Glomerular visceral epithelial cell (primary cell): ENCODE measurements at regions not wholly inside any gene's neighbourhood (a gene's known extent, or its start where the extent isn't known, plus 50 kb on each side); places are given as distances from the start of the nearest gene placed in this dataset.

ENCODE experiments used
- DNase-seq: peaks from one replicate; pipeline ENCODE4 v3.0.0-alpha.2; 2016; ENCODE audit errors: extremely low spot score

- DNase-seq = peak; percentile 2
These were observed 181.3 kb upstream of the BCOR start for GRCh38 chrX:40279091-40279430.

DNA sequence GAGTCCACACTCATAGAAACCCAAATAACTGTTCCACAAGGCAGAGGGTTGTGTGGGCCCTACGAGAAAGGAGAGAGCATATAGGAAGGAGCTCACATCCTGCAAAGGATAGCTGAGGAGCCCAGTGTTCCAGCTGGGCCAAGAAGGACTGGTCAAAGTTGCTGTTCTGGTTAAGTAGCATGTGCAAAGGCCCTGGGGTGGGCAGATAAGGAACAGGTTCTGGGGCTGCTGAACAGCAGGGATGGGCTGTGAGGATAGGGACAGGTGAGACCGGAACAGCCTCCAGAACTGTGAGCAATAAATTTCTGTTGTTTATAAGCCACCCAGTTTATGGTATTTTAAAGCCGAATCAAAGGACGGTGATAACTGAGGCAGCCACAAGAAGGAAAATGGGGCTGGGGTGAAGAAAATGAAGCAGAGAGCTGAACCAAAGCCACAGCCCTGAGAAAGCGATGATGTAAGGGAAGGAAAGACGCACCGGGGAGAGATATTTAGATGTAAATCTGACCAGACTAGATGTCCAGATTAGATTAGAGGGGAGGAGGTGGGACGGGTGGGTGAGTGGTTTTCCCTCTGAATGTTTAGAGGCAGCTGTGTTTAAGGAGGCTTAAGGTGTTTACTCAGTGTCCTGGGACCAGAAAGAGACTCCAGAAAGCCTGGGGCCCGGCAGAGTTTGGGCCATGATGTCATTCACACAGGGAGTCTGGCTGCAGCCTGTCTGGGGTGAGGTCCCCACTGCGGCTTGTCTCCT is 180.8 kb upstream of the BCOR start:
- no peak for DNase-seq

DNA sequence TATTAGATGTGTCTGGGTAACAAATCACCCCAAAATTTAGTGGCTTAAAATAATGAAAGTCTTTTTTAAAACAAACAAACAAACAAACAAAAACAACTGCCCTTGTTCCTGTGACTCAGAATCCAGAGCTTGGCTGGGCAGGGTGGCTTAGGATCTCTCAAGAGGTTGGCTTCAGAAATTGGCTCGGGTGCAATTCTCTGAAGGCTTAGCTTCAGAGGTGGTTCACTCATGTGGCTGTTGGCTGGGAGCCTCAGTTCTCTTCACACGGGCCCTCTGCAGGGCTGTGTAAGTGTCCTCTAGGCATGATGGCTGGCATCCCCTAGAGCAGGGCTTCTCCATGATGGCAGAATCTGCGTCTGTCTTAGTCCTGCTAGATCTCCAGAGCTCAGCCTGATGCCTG is 179.9 kb upstream of the BCOR start:
- no peak for DNase-seq

DNA sequence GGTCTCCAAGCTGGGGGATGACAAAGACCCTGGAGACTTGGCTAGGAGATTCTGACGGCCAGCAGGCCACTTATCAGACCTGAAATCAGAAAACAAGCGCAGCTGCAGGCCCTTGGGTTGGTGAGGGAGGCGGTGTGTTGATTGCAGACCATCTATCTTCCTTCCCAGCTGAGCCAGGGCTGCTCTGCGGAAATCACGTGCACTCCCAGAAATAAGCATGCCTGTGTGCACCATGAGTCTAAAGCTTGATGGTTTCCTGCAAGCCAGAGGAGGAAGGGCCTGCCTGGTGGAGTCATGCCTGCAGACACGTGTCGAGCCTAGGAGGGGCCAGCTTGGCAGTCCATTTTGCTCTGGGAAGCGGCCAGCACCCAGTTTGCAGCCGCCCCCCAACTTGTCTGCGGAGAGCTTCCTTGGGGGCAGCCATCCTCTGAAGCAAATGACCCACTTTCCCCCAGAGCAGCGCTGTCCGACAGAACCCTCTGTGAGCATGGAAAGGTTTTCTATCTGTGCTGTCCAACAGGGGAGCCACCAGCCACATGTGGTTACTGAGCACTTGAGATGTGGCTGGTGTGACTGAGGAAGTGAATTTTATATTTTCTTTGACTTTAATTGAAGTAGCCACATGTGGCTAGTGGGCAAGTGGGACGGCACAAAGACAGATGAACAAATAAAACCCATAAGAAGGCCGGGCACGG is 175.7 kb upstream of the BCOR start:
- DNase-seq = no peak

DNA sequence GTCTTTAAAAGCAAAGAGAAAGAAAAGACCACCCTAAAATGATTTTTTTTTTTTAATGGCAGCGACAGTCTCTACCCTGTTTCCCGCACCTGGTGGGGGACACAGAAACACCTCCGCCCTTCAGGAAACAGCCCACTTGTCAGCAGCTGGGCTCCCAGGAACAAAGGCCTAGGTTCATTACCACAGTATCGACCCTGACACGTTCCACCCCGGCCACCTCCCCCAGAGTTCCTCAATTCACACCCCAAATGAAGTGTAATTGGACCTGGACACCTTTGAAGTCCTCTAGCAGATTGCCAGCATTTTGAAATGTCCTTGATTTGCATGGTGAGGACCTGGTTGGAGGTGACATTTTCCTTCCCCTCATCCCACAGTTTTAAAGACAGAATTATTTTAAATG is 175.0 kb upstream of the BCOR start:
- no peak for DNase-seq

DNA sequence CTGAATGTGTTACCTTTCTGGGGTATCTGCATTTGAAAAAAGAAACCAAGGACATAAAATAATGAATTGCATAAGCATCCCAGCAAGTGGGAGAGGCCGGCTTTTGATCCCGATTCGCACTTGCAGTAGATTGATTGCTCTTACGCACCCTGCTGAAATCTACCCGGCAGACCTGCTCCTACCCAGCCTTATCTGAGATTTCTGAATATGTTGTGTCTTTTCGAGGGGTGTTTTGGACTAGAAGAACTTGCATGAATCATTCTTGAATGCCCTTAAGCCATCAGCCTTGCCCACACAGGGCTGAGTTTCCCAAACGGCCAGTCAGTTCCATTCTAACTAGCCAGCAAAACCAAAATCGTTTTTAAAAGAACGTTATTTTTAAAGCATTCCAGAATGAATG is 174.4 kb upstream of the BCOR start:
- no peak for DNase-seq

GRCh38 chrX:40268188-40268520 is 170.4 kb upstream of the BCOR start:
- DNase-seq = no peak

- DNase-seq = no peak
These were observed 169.8 kb upstream of the BCOR start for GRCh38 chrX:40267334-40268187.

GRCh38 chrX:40266490-40267333 is 169.0 kb upstream of the BCOR start:
- peak; percentile 59 for DNase-seq

DNA sequence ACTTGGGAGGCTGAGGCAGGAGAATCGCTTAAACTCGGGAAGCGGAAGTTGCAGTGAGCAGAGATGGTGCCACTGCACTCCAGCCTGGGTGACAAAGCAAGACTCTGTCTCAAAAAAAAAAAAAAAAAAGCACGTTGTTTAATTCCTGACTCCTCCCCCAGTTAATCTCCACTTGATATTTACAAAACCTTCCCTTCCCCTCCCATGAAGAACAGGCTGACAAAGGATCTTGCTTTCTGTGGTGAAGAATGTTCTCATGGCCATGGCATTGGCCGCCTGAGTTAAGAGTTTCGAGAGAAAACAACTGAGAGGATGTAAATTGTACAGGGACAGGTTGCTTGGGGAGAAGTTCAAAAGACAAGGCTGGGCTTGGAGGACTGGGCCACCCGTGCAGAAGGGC is 168.2 kb upstream of the BCOR start:
- no peak for DNase-seq

- DNase-seq = no peak
These were observed 165.3 kb upstream of the BCOR start for GRCh38 chrX:40263014-40263560.

DNA sequence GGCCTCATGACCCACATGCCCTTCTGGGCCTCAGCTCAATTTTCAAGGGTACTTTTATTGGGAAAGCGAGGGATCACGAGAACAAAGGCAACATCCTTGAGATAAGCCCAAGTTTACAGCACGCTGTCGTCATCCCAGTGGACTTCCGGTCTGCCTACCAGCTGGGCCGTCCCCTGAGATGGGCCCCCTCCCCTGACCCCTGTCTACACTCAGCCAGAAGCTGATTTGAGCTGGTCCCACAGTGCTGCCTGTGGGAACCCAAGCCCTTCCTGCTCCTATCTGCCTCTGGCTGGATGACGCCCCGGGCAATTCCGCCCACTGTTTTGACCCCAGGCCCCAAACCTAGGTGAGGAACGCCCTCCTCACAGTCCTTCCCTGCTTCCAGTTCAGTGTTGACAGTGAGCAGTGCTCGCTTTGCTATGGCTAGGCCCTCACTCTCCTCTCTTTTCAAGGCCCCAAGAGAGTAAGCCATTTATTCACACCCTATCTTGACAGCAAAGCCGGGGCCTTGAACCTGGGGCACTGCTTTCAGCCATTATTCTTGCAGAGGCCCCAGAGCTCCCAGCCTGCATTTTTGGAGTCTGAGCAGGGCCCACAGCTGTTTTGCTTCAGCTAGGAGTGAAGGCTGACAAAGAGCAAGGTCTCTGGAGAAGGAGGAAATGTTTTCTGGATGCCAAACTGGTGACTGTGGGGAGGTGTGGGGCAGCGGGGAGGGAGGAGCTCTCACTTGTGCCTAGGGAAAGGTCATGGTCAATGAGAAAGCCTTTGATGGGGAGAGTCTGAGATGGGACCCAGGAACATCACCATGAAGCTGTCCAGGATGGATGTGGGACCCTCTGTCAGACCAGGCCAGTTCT is 164.6 kb upstream of the BCOR start:
- peak; percentile 41 for DNase-seq

GRCh38 chrX:40261833-40262156 is 164.0 kb upstream of the BCOR start:
- no peak for DNase-seq

DNA sequence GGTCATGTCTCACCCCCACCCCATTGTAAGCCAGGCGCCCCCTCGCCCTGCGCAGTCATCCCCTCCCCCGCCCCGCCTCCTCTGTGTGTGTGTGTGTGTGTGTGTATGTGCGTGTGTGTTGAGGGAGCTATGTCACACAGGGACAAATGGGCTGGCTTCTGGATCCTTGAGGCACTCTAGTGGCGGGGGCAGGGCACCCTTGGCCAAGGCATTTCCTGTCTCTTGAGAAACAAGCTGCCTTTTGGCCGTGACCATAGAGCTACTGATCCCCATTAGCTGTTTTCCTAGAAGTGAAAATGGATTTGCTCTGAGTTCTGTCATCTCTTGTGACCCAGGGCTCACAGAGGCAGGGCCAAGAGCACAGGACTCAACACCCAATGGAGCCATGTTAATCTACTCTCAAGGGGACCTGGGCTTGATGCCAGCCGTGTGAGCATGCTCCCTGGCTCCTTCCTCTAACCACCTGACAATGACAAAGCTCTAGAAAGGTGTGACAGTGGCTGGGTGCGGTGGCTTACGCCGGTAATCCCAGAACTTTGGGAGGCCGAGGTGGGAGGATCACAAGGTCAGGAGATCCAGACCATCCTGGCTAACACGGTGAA is 162.5 kb upstream of the BCOR start:
- DNase-seq = no peak

- no peak for DNase-seq
These were observed 161.2 kb upstream of the BCOR start for GRCh38 chrX:40258909-40259308.

GRCh38 chrX:40253771-40254170 is 156.0 kb upstream of the BCOR start:
- DNase-seq = no peak

DNA sequence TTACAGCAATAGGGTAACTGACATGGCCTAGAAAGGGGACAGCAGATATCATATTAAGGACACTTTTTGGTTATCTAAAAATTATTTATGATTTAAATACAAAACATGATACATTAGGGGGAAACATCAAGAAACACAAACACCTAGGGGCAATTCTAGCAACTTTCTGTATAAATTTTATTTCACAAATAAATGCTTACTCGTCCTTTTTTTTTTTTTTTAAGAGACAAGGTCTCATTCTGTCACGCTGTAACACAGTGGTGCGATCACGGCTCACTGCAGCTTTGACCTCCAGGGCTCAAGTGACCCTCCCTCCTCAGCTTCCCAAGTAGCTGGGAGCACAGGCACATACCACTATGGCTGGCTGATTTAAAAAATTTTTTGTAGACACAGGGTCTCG is 151.8 kb upstream of the BCOR start:
- no peak for DNase-seq

DNA sequence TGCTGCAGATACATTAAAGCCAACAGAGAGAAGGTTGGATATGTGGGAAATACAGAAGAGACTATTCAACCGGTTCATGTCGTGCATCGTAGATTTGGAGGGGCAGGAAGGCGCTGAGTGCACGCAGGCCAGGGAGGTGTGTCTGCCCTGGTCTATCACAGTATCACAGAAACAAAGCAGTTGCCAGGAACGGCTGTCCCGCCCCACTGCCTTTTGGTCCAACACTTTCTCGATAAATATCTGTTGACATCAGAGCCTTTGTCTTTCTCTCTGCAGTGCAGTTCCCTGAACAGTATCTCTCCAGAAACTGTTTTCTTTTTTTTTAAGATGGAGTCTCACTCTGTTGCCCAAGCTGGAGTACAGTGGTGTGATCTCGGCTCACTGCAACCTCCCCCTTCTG is 151.1 kb upstream of the BCOR start:
- DNase-seq = no peak

GRCh38 chrX:40247848-40248622 is 150.3 kb upstream of the BCOR start:
- DNase-seq = no peak

DNA sequence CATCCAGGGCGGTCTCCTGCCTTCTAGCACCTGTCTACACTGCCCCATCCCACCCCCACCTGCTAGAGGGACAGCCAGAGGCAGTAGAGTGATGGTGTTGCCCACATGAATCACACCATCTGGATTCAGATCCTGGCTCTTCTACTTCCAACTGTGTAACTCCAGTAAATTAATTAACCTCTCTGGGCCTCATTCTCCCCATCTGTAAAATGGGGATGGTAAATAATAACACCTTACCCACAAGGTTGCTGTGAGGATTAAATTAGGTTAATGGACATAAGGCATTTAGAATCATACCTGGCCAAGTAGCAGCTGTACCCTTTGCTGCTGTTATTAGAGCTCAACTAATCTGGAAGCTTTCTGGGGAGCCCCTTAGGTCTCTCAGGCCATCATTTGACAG is 149.6 kb upstream of the BCOR start:
- DNase-seq = no peak
